ENCODE measurements at regions not wholly inside any gene's neighbourhood (a gene's known extent, or its start where the extent isn't known, plus 50 kb on each side); places are given as distances from the start of the nearest gene placed in this dataset.
"Not testable (repeated sequence)": the region's sequence is repeated elsewhere in the genome, so short reads cannot be mapped to it uniquely, and the experiment has no call there.

DNA sequence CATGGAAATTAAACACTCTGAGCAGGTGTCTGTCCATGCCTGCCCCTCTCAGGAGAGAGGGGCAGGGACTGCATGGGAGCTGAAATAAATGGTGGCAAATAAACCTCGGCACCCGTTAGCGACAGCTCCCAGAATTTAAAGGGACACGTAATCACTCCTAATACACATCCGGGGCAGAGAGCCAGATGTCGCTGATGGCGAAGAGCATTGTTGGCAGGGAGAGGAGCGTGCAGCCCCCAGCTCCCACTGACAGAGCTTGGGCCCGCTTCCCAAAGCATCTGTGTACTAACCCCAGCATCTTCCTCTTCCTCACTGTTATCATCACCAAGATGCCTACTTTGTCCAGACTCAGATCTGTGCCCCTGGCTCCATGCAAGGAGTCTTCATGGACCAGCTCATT, 85.8 kb downstream of the IRX5 start:
- no peak for DNase-seq

DNA sequence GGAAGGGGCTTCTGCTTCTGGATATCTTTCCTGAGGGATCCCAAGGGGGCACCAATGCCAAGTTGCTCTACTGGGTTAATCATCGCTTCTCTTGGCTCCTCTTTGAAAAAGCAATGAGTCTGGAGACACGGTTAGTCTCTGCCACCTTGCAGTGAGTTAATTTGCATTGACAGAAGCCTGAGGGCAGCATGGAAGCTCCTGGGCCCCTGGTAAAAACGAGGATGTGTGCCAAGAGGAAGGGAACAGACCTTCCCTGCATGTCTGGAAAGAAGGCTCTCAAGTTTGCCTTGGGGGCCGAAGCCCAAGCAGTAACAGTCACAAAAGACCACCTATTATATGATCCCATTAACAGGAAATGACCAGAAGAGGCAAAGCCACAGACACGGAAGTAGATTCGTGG, 86.7 kb downstream of the IRX5 start:
- no peak for DNase-seq

DNA sequence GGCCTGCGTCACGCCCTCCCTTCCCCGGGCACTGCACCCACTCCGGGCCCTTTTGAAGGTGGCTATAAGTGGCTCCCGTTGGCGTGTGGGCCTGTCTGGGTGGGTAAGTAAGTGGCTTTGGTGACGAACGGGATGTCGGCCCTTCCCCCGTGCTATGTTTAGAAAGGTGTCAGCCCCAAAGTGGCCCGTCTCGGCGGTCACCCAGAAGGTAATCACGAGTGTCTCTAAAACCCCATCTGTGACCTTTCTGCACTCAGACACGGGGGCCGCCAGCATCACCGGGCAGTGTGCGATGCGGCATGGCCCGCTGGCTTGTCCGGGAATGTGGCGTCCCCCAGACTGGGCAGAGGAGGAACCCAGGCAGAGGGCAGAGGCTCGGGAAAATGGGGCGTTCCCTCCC, 88.2 kb downstream of the IRX5 start:
- DNase-seq: no peak

DNA sequence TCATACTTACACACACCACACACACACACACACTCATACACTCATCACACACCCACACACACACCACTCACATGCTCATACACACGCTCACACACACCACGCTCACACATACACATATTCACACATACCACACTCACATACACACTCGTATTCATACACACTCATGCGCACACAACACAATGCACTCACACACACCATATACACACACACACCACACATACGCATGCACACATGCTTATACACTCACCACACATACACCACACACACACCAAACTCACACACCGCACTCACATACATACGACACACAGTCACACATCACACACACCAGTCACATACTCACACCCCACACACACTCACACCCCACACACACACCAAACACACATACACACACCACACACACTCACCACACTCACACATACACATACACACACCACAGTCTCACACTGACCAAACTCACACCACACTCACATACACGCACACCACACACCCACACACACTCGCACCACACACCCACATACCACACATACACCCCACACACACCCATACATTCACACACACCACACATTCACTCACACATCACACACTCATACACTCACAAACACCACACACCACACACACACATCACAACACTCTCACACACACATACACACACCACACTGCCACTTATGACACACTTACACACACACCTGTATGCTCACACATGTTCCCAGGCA, 88.9 kb downstream of the IRX5 start:
- DNase-seq: no peak

DNA sequence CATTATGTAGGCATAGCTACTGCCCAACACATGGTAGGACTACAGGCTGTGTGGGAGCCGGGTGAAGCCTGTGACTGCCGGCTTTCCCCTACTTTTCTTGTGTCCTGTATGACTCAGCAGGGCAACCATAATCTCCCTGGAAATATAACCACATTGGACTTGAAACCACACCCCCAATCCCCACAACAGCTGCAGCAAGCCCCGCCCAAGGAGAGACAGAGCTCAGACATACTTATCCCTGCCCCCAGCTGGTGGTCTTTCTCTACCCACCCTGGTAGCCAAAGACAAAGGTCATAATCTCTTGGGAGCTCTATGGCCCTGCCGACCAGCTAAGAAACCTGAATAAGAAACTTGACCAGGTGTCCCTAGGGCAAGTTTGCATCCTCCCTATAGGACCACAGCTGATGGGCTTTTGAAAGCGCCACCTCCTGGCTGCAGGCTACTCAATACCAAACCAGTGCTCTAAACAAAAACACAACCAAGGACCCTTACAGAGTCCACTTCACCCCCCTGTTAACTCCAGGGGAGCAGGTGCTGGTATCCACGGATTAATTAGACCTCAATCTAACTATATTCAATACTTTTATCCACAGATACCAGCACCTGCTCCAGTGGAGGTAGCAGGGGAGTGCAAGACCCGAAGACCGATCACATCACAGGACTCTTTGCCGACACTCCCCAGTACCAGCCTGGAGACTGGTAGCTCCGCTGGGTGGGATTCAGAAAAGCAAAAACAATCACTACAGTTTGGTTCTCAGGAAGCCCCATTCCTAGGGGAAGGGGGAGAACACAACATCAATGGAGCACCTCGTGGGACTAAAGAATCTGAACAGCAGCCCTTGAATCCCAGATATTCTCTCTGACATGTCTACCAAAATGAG, 91.2 kb downstream of the IRX5 start:
- DNase-seq: no peak

DNA sequence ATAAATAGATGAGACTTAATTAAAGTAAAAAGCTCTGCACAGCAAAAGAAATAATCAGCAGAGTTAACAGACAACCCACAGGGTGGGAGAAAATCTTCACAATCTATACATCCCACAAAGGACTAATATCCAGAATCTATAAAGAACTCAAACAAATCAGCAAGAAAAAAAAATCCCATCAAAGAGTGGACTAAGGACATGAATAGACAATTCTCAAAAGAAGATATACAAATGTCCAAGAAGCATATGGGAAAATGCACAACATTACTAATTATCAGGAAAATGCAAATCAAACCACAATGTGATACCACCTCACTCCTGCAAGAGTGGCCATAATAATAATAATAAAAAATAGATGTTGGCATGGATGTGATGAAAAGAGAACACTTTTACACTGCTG, 96.6 kb downstream of the IRX5 start:
- DNase-seq: not testable (repeated sequence)

DNA sequence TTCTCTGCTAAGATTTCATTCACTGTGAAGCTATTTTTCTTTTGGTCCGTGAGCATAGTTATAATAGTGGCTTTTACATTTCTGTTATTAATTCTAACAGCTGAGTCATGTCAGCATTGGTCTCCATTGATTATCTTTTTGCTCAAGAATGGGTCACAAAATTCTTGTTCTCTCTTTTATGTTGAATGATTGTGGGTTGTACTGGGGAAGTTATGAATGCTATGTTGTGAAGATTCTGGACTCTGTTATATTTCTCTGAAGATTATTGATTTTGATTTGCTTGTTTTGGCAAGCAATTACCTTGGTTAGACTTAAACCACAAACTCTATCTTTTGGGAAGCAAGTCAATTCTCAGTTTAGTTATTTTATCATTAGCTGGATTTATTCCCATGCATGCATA, 98.8 kb downstream of the IRX5 start:
- no peak for DNase-seq

DNA sequence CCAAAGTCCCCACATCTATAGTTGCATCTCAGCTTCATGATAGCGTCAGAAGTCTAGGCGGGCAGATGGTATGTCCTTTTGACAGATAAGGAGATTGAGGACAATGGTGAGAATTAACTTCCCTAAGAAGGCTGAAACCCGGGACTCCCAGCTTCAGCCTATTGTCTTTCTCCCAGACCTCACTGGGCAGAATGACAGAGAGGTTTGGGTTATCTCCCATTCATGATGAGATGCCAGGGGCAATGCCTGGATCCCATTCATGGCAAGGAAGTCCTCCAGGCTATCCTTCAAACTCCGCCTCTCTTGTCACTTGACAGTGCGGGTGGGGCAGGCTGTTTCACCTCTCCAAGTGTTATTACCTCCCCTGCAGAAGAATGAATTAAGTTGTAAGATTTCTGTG, 100.3 kb downstream of the IRX5 start:
- no peak for DNase-seq

DNA sequence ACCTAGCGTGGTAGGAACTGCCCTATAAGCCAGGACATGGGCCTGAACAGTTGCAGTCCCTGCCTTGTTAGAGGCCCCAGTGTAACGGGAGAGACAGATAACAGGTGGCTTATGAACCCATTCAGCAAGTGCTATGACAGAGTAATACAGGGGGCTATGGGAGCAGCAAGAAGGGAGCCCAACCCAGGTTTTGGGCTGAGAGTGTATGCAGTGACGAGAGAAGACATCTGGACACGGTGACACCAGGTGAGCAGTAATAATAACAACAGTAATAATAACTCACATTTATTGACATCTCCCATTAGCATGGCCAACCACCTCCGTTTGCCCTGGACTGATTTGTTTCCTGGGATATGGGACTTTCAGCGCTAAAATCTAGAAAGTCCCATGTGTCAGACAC, 100.8 kb downstream of the IRX5 start:
- DNase-seq: no peak

DNA sequence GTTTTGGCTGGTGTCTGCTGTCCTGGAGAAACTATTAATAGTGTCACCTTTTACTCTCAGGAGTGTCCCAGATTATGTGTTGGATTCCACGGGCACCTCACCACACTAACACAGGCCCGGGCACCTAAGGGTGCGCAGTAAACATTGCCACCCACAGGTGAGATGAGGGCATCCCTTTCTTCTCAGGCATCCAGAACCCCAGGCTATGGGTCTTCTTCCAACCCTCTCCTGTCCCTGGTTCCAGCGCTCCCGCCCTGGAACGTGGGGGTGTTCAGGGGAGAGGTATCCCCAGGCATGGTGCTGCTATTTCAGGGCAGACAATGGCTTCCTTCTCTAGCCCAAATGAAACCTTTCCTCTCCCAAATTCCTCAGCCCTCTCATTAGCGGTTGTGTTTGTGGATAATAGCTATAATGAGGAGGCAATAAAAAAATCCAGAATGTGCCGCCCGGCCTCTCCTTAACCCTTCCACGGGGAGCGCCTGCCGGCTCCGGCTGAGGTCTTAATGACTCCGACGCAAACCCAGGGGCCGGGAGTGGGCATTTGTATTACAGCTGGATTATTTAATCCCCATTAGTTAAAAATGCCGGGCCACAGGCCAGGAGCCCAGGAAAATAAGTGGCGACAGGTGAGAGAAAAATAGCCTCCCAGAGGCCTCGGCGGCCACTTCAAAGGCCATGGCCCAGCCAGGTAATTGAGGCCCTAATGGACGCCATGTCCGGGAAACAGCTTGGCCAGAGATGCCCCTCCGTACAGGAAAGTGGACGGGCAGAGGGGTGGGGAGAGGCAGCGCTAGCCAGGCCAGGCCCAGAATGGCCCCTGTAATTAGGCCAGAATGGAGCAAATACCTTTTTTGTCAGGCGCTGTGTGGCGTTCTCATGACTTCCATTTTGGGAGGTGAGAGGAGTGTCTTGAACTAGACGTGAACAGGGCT, 102.8 kb downstream of the IRX5 start:
- DNase-seq: no peak

DNA sequence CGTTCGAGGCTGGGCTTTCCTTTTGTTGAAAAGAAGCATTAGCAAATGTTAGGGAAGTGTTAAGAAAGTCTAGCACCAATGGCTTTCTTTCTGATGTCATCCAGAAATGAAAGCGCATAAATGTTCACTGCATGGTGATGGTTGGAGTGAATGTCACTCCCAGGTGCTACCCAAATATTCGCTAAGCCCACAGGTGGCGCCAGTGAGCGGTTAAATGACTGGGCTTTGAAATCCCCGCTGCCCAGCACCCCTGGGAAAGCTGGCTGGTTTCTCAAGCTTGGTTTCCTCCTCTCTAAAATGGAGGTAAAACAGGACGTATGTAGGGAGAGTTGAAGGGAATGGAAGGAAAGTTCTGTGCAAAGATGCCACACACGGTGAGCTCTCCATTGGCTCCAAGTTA, 104.4 kb downstream of the IRX5 start:
- DNase-seq: no peak

DNA sequence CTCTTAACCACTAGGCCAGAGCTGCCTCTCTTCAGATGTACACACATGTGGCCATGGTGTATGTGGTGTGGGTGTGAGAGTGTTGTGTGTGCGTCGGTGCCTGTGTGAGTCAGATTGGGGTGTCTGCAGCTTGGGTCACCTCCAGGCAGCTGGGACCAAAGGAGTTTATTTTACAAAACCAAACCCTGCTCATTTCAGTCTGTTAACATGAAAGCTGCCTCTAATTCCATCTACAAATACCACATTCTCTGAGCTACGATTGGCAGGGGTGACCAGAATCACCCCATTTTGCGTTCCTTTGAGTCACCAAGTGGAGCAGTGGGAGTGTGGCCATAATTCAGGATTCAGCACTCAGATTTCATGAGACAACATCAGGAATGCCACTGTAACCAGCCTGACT, 105.3 kb downstream of the IRX5 start:
- DNase-seq: no peak

DNA sequence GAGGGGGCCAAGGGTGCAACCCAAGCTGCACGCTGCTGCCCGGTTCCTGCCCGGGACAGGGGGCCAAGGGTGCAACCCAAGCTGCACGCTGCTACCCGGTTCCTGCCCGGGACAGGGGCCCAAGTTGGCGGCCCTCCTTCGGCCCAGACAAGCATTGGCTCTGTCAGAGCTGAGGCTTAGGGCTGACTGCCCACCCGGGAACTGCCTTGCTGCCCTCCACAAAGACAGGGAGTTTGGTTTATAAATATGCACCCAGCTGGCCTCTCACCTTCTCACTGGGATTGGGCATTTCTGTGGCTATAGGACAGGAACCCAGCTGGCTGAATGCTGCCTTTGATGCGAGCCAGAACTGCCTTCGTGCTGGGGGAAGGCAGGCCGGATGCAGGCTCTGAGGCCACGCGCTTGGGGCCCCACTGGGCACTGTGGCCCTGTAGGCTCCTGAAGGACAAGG, 105.7 kb downstream of the IRX5 start:
- no peak for DNase-seq

DNA sequence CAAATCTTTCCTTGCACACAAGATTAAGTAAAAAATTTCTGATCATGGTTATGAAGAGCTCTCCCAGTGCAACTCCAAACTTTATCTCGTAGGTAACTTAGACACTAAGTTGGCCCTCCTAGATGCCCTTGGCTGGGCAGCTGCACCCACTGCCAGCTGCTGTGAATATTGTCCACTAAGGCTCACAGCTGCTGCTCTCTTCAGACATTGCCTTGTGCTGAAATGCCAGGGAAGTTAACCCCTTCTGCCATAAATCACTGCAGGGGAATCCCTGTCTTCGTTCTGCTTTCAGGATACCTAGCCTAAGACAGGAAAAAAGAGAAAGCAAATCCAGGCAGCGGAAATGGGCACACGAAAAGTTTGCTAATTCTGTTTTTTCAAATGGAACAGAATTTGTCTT, 106.4 kb downstream of the IRX5 start:
- DNase-seq: no peak

DNA sequence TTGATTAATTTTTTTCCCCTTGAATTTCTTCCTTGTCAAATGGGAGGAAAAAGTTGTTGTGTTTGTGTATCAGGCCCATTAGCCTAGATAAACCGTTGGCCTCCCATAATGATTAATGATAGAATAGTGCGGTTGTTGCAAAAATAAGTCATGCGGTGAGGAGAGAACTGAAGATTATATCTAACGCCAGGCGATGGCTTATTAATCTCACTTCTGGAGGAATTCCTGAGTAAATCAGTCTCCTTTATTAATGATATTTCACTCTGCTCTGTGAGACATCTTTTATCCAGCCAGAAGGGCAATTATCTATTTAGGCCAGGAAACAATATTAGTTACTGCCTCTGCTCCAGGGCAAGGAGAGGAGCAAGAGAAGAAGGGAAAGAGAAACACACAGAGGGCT, 107.3 kb downstream of the IRX5 start:
- DNase-seq: no peak

DNA sequence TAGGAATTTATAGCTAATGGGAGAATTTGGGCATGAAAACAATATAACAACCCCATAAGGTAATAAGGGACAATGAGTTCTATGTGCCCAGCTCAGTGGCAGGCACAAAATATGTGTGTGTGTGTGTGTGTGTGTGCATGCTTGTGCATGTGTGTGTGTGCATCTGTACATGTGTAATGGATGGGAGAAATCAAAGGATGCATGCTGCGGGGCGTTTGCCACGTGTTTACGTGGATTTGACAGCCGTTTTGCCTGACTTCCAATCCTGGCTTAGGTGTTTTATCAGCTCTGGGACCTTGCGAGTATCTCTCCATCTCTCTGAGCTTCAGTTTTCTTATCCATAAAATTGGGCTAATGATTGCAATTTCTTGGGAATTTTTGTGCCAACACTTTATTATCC, 108.4 kb downstream of the IRX5 start:
- DNase-seq: no peak

DNA sequence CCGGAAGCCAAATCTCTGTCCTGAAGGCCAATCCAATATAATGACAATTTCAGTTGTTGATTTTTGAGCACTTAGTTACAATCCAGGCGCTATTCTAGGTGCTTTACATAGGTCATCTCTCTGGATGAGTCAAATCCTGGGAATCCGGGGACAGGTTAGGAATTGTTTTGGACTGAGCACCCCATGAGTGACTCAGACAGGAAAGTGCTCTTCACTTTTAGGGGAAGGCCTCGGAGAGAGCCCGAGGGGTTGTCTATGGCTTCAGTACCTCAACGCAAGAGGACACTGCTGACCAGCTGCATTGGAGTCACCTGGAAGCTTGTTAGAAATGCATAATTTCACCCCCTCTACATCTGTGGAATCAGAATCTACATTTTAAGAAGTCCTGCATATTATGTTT, 108.8 kb downstream of the IRX5 start:
- DNase-seq: no peak

DNA sequence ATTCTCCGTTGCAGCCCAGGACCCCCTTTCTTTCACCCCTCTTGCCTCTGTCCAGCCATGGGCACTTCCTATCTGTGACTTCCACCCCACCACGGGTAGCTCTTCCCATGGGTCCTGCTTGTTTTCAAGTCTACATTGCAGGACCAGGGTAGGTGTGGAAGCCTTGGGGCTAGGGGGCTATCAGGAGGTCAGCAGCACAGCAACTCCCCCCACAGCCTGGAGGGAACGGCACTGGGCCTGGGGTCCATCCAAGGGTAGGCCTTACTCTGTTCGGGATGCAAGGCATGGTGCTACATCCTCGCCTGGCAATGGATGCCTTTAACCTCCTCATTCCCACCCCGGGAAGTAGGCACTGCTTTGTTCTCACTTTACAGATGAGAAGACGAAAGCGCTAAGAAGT, 109.3 kb downstream of the IRX5 start:
- no peak for DNase-seq

DNA sequence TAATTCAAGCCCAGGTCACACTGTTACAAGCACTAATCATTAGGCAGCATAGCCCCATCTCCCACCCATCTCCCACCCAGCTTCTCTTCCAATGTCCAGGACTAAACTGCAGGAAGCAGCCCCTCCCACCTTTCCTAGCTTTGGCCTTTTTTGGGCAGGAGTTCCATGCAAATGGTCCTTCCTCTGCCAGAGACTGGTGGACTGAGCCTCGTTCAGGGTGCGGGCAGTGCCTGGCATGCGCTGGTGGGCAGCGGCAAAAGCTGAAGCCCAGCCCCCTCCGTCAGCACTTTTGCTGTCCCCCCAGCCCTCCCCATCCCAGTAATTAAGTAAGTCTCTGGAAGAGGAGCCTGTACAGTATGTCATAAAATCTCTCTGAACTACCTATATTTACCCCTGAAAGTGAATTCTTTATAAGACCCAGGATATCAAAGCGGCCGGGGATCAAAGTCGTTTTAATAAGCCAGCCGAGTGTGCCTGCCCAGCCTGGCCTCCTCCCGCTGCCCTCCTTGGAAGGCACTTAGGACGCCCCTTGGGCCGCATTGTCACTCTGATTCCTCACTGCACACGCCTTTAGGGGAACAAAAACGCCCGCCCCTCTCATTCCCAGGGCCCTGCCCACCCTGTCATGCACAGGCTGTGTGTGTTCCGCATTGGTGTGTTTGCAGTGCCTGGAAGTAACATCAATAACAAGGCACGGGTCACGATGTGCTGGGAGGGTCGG, 109.9 kb downstream of the IRX5 start:
- no peak for DNase-seq

DNA sequence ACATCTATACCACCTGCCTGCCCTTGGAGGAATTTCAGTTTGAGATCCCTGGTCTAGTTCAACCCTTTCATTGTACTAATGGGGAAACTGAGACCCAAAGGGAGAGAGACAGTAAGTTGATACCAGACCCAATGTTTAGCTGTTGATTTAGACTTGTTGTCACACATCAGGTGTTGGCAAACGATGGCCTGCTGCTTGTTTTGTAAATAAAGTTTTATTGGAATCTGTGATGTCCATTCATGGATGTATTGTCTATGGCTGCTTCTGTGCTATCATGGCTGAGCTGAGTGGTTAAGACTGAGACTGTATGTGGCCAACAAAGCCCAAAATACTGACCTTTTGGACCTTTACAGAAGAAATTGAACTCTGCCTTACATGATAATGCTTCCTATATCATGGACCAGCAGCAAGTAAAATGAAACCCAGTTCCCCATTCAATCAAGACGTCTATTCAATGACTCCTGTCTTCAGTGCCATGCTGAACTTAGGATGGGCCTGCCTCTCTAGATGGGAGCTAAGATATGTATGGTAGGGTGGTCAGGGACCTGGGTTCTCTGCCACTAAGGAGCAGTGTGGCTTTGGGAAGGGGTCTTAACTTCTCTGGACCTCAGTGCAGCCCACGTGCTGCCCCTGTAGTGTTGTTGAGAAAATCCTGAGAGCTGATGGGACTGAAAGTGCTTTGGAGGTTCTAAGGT, 111.0 kb downstream of the IRX5 start:
- DNase-seq: no peak

DNA sequence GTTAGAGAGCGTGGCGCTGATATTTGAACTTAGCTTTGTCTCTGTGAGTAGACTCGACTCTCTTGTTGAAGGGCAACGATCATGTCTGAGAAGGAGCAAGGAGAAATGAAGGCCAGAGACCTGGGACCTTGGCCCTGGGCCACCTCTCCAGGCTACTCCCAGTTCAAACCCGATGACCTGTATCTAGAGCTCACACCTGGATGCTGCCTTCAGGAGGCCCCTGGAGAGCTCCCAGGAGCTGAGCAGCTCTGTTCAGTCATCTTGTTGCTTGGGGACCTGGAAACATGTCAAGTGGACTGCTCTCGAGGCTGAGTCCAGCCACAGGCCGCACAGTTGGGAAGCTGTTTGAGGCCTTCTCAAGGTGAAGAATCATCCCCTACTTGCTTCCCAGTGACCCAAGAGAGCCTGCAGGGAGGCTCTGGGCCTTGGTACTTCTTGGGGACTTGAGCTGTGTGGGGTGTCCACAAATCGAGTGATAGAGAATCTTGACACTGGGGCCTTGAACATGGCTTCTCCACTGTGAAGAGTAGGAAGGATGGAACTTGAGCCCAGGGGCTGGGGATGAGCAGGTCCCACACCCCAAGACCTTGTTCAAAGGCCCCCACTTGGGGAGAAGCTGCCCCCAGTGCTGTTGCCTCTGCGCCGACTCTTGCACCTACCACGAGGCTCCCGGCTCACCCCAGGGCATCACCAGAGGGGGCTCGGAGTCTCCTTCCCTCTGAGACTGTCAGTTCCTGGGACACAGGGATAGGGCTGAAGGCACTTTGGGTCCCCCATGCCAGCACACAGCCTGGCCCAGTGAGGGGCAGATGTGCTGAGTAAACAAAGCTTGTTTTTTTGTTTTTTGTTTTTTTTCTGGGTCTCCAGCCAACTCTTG, 112.1 kb downstream of the IRX5 start:
- no peak for DNase-seq

Measured in T-helper 1 cell (primary cell).